HG02884 (cell line): ENCODE measurements at regions not wholly inside any gene's neighbourhood (a gene's known extent, or its start where the extent isn't known, plus 50 kb on each side); places are given as distances from the start of the nearest gene placed in this dataset.
"Not testable (repeated sequence)": the region's sequence is repeated elsewhere in the genome, so short reads cannot be mapped to it uniquely, and the experiment has no call there.

Experiments used
- ATAC-seq: cut with Tn5 transposase; IDR thresholded peaks from one replicate; pipeline ENCODE4 v1.9.1; 2021; ENCODE audit warnings: mild to moderate bottlenecking, moderate library complexity; ENCODE audit not compliant: unreplicated experiment

DNA sequence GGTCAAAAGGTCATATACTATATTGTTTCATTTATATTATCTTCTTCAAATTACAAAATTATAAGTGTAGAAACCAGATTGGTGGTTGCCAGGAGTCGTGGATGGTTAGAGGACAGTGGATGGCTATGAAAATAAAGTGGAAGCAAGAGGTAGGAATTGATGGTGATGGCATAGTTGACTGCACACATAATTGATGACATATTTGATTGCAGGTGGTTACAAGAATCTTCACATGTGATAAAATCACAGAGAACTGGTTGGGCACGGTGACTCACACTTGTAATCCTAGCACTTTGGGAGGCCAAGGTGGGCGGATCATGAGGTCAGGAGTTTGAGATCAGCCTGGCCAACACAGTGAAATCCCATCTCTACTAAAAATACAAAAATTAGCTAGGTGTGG, 723.6 kb downstream of the RFPL4B start:
- not testable (repeated sequence) for ATAC-seq

DNA sequence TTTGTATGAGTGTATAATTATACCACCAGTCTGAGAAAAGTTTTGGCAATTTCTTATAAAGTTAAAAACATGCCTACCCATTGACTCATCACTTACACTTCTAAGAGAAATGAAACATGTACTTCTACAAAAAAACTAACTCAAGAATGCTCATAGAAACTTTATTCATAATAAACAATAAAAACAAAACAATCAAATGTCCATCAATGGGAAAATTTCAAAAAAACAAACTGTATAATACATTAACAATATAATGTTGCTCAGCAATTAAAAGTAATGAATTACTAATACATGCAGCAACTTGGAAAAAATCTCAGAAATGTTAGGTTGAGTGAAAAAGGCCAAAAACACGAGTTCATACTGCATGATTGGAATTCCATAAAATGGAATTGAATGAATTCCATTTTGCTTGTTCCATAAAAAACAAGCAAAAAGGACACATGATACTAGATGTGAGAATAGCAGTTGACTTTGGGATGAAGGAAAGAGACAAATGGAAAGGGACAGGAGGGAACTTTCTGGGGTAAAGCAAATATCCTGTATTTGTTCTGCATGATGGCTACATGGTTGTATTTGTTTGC, 726.6 kb downstream of the RFPL4B start:
- no peak for ATAC-seq

DNA sequence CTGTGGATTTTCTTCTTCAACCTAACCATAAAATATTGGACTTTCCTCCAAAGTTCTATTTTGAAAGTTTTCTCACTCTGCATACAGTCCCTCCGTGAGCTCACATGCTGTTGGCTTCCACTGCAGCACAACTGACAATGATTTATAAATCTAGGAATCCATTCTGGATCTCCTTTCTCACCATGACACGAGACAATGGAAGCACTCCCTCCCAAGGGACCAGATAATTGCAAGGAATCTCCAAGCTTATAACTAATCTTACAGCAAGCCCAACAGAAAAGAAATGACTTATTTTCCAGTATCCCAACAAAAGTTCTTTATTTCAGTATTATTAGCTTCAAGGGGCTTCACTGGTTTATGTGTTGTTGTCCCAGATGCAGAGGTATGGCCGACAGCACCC, 729.0 kb downstream of the RFPL4B start:
- no peak for ATAC-seq

DNA sequence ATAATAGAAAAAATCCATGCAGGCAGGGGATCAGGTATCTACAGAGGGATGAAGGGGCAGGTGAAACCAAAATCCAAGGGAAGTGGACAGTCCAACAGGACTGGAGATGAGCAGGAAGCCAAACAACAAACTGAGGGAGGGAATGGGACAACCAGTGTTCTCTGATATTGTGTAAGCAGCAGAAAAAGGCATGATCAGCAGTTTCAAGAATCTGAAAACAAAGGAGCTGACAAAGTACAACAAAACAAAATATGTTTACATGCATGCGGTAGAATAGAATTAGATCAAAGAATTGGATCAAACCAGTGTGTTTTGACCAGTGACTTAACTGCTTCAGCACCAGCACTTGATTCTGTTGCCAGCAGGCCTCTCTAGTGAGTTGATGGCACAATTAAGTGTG, 729.7 kb downstream of the RFPL4B start:
- no peak for ATAC-seq

DNA sequence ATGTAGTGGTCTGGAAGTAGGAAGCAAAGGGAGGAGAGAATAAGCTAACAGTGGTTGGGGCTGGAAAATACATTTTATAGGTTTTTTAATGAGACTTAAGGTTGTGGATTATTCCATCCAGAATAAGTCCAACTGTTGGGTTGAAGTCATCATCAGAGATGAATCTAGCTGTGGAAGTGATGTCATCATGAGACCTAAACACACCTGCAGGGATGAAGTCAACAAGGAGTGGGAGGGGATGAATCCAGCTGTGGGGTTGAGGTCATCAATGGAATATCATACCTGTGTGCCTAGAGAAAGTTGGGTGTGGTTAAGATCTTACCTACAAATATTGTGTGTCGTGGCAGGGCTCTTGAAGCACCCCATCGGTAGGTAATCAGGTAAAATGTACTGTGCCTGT, 730.7 kb downstream of the RFPL4B start:
- ATAC-seq: no peak

DNA sequence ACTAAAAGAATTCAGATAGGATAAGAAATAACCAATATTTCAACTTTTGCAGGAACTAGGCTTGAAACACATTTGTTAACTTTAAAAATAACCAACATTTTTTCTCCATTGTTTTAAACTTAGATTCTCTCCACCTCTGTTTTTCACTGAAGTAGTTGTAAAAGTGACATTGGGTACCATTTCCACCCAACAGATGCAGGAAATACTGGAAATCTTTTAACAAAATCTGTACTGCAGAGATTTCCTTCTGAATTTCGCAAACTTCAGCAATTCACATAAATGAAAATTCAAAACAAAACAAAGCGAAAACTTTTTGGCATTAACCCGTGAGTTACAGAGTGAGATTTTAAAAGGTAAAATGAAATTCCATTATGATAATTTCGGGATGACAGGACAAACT, 731.7 kb downstream of the RFPL4B start:
- ATAC-seq: no peak

DNA sequence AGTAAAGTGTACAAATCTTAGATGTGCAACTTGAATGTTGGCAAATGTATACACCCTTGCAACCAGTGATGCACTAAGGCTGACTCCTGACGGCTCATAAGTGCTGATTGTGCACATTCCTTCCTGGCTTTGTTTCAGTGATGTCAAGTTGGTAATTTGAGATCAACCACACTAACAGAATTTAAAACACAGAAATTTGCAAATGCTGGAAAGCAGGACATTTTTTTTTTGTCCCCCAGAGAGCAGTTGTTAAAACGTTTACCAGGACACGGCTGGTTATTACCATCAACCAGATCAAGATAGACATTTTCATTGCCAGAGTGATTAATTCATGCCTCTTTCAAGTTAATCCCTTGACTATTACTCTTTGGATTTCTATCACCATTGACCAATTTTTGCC, 735.6 kb downstream of the RFPL4B start:
- ATAC-seq: no peak

DNA sequence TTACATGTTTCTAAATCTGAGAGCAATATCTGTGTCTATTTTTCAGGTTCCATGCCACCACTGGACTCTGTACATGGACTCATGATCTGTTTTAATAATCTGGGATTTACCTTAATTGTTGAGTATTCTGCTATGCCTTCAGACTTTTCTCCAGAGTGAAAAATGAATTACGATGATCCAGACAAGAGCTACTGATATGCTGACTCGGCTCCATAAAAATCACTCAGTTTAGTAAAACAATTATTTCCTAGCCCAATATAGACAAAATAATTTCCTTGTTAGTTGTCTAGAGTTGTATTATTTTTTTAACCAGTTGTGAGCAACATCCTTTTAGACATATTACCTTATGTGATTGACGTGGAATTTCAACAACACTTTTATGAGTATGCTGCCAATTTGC, 736.8 kb downstream of the RFPL4B start:
- no peak for ATAC-seq

DNA sequence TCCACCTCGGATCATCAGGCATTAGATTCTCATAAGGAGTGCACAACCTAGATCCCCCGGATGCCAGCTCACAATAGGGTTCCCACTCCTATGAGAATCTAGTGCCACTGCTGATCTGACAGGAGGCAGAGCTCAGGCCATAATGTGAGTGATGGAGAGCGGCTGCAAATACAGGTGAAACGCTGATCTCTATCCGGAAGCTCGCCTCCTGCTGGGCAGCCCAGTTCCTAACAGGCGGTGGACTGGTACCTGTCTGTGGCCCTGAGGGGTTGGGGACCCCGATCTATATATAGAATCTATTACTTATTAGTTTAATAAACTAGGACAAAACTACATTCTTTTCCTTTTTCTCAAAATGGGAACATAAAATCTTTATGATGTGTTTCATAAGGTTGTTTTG, 741.9 kb downstream of the RFPL4B start:
- ATAC-seq: no peak

DNA sequence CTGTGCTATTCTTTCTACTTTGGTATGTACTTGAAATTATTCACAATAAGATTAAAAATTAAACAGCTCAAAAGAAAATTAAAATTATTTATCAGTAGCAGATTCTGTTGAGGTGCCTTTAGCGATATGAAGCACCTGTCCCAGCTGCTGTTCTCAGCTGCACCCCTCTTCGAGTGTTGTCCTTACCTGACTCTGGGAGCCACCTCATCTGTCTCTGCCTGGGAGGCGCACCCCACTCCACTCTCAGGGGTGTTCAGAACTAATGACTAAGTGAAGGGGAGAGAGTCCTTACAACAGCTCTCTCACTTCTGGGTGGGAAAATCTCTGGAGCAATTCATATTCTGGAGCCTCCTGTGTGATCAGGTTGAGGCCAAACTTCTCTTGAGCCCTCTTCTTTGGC, 745.7 kb downstream of the RFPL4B start:
- no peak for ATAC-seq

DNA sequence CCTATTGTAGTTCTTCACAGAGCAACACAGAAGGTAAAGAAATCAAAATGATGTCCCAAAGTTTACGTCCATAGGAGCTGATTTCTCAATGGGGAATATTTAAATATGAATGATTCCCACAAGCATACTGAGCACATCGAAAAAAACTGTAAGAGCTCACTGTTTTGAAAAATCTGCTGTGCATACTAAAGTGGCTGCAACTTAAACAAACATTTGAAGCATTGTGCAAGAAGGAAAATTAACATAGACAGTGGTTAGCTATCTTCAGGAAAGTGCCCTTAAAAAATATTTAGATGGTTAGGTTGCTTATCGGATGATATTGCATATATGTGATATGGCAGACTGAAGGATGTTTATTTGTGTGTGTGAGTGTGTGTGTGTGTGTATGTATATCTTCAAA, 747.6 kb downstream of the RFPL4B start:
- no peak for ATAC-seq

DNA sequence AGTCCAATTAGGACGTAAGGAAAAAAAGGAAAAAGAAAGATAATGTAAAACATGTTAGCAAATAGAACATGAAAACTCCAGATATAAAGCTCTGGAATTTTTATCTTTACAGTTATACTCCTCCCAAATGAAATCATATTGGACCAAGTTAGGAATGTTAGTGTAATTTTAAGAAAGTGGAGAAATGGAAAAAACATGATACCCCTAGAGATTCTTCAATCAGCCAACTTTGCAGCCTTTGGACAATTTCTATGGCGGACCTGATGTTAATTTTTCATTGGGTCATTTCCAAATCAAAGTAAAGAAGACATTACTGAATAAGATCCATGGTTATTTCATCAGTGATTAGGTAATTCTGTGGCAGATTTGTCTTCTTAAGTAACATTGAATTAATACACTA, 748.7 kb downstream of the RFPL4B start:
- ATAC-seq: no peak

DNA sequence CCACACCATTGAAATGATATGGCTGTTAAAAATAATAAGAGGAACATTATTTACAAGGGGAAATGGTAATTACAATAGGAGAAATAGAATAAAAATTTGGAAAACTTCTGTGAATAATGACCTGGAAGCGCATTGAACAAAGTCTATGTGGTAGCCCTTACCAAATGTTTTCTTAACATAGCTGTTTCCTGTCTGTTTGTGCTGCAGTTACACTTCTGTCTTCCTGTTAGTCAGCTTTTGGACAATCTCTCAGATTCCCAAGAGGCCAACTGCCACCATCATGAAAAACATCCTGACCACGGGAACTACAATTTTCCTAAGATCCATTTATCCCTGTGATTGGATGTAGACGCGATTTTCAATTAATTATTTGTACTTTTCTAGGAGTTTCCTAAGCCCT, 754.4 kb upstream of the MARCKS start:
- ATAC-seq: no peak

DNA sequence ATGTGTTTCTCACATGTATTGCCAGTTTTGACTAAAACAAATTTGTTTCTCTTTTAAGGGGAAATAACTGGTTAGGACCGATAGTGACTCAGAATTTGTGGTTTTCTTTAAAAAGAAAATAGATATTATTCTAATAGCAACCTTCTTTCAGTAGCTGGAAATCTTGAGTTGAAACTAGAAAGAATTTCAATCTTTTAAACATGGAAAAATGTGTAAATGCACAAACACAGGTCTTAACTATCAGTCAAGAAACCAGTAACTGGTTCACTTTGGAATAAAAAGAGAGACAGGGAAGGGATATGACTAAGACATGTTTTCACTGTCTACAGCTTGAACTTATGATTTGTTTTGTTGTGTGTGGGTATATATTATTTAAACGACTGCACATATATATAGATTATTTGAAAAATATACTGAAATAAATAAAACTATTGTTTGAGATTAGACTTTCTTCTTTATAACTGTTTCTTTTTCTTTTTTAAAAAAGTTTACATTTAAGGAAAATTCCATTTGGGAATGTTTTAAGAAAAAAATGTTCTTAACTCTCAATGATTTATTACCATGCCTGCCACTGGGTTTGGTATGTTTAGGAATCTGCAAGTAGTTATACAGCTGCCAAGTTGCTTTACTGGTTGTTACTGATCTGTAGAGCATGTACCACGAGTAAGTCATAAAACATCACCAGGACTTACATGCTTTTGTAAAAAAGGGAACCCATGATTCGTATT, 753.3 kb upstream of the MARCKS start:
- no peak for ATAC-seq

DNA sequence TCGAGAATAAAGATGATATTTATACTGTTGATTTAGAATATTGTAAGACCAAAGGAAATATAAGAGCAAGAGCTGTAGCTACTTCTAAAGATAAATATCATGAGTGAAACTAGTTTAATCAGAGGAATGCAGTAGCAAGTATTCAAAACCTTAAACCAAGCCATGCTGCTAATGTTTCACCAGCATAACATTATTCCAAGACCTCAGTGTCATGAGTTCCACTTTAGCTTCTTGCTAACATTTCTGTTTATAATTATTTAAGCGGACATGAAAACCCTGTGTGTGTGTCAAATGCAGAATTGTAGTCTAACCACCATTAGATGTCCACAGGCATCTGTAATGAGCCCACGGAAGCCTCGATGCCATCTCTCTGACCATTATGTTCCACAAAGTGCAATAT, 752.6 kb upstream of the MARCKS start:
- no peak for ATAC-seq

DNA sequence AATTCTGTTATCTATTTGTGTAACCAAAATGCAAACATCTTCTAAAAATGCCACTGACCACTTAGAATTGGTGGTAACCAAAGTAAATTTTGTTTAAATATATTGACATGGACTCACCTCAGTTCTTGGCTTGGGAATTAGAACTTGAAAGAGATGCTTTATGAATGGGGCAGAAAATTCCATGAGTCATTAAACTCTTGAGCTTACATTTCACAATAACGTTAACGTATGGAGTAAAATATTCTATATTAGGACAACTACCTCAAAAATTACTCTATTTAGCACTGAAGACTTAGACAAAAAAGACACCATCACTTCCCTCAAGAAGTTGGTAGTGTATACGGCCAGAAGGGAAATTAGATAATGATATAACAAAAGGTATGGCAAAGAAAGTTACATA, 752.2 kb upstream of the MARCKS start:
- no peak for ATAC-seq

DNA sequence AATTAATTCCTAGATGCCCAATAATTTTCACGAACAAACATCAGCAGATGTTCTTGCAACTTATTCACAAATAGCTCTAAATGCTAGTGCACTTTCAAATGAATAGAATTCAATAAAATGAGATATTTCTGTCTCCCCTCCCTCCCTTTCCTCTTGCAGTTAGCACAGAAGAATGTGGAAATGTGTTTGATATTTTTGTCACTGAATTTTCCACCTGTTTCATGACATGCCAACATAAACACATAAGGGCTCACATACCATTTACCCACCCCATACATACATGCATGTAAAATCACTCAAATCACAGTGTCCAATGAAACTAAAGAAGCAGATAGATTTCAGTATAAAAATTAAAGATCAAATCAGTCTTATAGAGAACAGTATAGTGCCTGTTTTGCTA, 746.9 kb upstream of the MARCKS start:
- no peak for ATAC-seq

DNA sequence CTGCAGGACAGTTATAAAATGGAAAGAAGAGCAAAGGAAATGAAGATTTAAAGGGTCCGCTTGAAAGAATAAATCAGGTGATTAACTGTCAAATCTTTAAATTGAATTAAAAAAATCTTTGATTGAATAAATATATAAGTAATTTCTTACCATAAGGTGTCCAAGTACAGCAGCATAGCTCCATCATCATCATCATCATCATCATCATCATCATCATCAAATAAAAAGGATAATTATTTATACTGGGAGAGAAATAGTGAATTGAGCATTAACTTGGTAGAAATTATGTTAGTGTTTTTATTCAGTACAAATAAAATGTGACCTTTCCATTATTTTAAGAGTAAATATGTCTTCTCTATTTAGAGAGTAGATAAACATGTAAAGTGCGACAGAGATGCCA, 745.6 kb upstream of the MARCKS start:
- ATAC-seq: no peak

DNA sequence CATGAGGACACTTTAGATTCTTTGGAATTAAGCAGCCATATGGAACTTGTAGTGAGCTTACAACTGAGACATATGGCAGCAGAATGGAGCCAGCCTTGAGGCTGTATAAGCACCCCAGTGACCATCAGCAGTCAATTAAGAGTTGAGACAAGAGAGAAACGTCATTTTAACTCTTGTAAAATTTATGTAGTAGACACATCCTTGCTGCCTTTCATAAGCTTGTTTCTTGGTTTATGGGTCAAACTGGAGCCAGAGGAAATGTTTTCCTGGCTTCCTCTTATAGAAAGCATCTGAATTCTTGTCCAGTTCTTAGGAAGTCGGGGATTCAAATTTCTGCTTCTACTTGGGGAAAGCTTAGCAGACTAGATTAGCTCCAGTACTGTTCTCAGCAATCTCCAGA, 745.1 kb upstream of the MARCKS start:
- ATAC-seq: no peak

DNA sequence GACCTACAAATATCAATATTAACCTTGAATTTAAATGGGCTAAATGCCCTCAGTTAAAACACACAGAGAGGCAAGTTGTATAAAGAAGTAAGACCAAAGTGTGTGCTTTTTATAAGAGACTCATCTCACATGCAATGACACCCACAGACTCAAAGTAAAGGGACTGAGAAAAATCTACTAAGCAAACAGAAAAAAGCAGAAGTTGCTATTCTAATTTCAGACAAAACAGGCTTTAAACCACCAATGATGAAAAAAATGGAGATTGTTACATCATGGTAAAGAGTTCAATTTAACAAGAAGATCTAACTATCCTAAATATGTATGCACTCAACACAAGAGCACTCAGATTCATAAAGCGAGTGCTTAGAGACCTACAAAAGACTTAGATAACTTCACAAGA, 741.9 kb upstream of the MARCKS start:
- ATAC-seq: no peak

DNA sequence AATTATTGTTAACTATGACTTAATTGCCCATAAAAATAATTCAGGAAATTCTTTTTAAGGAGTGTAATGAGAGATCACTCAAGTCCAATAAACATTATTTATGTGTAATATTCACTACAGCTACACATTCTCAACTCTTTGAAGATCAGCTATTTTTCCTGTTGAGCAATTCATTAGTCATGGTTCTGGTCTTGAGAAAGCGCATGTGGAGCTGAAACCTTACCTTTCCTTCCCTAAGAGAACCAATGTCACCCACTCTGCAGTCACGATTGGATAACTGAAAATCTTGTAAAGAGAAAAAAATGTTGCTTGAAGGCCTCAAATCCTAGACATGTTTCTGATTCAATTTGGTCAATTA, 736.9 kb upstream of the MARCKS start:
- no peak for ATAC-seq

DNA sequence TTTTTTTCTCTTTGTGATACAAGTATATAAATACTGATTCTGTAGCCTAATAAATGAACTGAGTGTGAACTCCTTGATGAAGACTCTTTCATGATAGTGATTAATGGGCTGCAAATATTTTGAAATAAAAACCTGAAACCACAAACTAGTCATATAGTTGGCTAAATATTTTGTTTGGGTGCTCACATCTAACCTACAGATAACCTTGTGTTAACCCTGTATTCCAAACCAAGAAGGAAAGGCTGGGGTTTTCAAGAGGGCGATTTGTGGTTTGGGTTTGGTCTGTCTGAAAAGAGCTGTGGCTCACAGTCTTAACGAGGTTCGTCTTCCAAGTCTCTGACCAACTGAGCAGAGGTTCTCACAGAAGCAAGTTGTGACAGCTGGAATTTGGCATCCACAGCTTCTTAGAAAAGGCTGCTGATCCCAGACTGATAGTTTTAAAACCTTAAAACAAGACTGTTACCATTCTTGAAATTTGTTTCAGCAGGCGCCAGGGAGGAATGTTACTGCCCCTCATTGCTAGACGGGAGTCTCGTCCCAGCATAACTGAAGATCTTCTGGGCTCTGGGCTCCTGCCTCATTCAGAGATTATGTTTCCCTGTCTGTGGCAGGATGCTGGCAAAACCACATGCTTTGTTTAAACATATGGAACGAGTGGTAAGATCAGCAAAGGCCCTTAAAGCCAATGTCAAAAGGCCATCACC, 736.4 kb upstream of the MARCKS start:
- ATAC-seq: no peak

DNA sequence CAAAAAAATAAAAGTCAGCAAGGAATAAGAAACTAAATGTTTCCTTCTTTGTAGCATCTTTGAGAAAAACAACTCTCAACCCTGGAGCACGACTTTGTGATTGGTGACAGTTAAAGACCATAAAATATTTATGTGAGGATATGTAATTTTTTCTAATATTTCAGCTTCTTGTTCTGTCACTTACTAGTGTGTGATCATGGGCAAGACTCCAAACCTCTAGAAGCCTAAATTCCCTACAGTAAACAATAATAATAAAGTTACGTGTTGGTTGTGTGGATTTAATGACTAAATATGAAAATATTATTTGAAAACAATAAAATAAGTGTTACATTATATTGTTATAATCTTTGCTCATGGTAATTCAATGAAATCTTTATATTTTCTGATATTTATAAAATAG, 735.6 kb upstream of the MARCKS start:
- no peak for ATAC-seq
